ENCODE measurements at regions not wholly inside any gene's neighbourhood (a gene's known extent, or its start where the extent isn't known, plus 50 kb on each side); places are given as distances from the start of the nearest gene placed in this dataset.
"Not testable (repeated sequence)": the region's sequence is repeated elsewhere in the genome, so short reads cannot be mapped to it uniquely, and the experiment has no call there.

DNA sequence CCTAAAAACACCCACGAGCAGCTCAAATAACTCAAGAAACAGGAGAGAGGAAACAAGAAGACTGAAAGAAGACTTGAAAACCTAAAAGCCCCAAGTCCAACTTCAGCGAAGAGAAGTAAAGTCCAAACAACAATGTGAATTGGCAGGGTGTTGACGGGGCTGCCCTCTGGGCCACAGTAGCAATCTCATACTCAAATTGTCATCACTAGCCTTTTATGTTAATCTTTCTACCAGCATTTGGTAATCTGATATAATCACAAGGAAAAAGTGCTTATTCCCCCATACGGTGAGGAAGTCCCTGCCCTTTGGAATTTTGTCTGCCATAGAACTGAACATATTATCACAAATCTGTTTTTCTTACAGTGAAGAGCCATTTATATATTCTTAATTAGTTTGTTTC lies 51.5 kb upstream of the IFNE start:
- DNase-seq = no peak

DNA sequence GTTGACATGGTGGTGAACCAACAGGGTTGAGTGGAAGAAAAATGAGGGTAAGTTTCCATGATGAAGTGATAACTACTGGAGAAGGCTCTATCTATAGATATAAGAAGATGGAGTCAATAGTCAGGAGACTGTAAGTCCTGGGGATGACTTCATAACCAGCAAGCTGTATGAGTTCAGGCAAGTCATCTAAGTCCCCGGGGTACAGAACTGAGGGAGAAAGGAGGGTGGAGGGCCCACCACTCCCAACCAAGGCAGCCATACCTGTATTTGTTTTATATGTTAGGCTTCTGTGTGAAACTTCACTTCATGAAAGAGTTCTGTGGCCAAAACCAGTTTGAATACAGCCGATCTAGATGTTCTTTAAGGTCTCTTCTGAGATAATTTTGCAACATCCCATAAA lies 53.3 kb upstream of the IFNE start:
- DNase-seq = no peak

DNA sequence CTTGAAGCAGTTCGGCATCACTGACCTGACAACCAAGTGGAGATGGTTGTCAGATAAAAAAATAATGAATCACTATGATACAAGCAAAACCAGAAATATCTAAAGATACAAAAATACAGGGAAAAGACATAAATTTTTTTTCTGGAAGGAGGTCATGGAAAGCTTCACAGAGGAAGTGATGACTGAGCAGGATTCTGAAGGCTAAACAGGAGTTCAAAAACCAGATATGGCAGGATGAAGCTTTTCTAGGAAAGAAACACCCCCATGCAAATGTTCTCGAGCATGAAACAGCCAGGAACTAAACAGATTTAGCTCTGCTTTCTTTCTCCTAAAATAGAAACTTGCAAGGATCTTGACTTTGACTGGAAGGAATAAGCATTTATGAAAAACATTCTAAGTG lies 60.7 kb upstream of the IFNE start:
- DNase-seq = no peak

DNA sequence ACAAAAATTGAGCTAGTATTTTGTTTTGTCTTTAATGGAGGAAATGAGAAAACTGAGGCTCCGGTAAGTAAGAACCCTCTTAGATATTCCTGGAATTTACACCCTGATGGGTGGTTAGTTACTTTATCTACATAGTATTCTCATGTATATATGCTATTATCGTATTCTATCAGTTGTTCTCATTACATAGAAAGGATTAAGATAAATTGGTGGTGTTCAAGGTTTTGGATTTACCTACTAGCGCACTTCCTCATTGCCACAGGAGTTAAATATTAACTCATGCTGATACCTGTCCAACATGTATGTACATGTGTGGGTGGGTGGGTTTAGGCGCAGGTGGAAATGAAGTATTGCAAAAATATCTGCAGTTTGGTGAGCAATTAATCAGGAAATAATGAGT lies 61.1 kb upstream of the IFNE start:
- no peak for DNase-seq

DNA sequence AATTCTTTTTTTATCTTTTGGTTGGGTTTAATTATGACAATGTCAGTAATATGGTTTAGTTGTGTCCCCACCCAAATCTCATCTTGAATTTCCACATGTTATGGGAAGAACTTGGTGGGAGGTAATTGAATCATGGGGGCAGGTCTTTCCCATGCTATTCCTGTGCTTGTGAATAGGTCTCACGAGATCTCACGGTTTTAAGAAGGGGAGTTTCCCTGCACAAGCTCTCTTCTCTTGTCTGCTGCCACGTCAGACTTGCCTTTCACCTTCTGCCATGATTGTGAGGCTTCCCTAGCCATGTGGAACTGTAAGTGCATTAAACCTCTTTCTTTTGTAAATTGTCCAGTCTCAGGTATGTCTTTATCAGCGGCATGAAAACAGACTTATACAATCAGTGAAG lies 61.7 kb upstream of the IFNE start:
- not testable (repeated sequence) for DNase-seq

DNA sequence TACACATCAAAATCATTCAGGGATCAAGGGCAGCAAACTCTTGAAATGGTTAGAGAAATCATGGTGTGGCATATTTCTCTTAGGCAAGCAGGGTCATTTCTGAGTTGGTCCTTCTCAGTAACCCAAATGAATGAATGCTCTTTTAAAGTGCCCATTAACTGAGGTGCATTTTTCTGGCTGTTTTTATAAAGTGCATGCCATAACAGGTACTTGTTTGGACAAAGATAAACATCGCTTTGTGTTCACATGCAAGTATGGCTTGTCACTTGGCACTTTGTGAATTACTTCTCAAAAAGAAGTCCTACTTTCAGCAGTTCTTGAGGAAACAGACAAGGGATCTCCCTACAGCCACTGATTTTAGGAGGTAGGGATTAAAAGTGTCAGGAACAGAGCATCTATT lies 64.8 kb upstream of the IFNE start:
- no peak for DNase-seq

DNA sequence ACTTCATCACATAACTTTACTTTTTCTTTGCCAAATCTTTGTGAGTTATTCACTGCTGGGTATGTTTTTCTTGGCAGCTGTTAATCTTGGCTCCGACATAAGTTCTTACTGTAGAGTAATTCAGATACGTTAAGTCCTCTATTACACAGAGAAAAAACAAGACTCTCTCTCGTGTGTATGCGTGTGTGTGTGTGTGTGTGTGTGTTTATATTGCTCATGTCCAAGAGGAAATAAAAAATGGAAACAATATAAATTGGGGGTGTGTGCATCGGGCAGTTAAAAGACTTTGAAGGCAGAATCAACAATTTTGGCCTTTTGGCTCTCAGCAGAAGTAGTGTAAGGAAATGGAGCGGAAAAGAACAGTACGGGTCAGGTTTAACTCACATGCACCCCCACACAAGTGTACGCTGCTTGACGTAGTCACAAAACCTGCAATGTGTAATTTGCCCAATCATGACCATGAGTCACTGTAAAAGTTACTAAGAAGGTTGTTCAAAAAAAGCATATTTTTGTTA lies 67.2 kb upstream of the IFNE start:
- no peak for DNase-seq

DNA sequence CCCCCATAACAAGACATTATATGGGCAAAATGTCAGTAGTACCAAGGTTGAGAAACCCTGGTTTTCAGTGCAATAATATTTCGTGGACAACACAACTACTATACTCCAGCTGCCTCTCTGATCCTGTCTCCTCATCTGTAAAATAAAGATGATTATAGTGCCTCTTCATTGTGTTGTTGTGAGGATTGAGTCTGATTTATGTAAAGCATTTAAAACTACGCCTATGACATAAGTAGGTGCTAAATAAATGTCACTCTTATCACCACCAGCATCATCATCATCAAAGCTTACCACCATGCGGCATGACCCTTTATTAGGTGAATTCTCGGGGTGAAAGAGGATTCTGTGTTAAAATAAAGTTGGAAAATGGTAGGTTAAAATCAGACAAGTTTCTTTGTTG lies 67.8 kb upstream of the IFNE start:
- no peak for DNase-seq

DNA sequence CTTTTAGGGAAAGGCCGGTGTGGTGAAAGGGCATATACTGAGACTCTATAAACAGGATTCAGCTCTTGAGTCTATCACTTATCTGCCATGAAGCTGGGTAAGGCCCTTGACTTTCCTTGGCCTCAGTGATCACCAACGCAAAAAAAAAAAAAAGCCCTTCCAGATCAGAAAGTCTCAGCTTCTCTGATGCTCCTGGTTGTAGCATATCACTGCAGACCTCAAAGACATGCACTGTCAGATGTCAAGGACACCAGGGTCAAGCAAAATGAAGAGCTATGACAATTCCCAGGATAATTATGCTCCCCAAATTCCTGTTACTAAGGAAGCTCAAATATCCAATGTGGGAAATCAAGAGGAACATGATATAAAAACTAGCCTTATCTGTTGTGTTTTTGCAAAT lies 68.3 kb upstream of the IFNE start:
- no peak for DNase-seq

DNA sequence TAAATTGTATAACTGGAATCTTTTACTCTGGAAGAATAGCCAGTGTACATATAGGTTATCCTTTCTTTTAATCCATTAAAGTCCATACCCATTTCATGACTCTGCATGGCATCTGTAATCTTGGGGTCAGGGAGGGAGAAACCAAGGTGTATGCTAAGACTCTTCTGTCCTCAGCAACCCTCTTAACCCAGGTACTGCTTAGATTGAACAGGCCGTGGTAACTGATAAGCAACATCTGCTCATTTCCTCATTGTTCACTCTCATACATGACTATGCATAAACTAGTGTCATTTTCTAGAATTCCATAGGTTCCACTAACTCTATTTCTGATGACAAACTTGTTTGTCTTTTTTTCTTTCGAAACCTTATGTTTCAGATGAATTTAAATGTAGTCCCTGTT lies 69.3 kb upstream of the IFNE start:
- no peak for DNase-seq

DNA sequence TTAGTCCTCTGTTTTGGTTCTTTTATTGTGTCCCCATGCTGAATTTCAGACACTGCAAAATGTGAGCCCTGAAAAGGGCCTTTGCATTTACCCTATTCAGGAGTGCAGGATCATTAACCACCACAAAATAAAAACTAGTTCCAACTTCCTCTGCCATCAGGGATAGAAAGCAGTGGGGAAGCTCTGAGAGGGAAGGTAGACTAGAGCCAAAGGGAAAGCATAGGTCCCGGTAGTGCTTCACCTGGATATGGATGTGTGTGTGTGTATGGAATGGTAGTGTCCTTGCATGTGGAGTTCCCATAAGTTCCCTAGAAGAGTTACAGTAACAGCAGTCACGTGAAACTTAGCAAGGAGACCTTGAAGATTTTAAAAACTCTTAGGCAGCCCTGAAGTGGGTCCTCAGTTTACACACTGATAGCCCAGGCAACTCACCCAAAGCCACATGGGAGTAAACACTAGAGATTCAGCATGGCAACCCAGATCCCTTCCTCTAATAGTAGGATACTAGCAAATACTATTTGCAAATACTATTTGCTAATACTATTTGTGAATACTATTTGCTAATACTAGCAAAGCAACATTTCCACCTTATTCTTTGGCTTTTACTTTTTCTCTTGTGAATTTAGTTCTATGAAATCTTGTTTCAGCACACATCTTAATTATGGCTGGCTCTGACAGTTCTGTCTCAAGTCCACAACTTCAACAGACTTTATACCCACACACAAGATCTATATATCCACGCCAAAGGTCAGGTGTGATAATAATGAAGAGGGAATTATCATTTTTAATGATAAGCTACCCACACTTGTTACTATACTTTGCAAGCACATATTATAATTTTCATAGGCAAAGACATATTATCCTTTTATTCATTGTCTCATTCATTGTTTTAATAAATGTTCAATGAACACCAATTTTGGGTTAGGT lies 70.4 kb upstream of the IFNE start:
- no peak for DNase-seq

DNA sequence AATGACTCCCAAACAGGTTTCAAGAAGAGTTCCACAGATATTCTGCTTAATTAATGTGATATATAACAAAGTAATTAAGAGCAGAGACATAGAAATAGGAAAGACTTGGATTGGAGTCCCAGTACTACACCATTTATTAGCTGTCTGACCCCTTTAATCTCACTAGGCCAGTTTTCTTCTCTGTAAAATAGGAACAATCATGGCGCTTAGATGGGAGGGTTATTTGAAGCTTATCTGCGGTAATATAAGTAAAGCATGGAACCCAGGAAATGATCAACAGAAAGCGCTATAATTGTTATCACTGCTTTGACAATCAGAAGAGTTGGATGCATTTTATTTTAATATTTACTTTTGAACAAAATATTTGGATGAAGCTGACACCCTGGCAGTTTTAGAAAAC lies 71.3 kb upstream of the IFNE start:
- DNase-seq = no peak

DNA sequence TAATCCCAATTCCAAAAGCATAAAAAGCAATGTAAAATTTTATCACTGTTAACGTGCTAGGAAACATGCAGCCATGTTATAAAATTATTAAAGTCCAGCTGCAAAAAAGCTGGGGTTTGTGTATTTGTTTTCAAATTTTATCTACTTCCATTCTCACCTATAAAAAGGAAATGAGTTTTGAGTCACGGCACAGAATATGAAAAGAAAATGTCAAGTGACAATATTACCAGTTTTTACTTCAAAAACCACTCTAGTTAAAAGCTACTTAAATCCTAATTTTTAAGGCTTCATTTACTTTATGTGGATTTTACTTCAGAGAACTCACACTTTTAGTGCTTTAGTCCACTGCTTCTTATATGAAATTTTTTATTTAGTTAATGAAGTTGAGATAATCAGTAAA lies 72.7 kb upstream of the IFNE start:
- no peak for DNase-seq

DNA sequence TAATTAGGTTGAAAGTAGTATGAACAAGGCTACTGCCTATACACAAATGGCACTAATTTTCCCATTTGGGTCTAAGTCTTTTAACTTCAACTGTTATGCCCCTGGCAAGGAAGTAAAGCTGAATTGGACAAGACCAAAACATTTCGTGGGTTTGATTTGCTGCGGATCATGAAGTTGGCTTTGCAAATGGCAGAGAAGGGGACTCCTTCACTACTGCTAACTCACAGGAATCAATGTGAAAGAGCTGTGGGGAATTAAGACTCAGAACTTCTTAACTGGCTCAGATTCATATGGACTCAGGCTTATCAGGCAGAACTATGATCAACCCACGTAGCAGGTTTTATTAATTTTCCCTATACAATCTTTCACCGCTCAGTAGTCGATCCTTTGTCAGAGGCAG lies 73.8 kb upstream of the IFNE start:
- DNase-seq = no peak

DNA sequence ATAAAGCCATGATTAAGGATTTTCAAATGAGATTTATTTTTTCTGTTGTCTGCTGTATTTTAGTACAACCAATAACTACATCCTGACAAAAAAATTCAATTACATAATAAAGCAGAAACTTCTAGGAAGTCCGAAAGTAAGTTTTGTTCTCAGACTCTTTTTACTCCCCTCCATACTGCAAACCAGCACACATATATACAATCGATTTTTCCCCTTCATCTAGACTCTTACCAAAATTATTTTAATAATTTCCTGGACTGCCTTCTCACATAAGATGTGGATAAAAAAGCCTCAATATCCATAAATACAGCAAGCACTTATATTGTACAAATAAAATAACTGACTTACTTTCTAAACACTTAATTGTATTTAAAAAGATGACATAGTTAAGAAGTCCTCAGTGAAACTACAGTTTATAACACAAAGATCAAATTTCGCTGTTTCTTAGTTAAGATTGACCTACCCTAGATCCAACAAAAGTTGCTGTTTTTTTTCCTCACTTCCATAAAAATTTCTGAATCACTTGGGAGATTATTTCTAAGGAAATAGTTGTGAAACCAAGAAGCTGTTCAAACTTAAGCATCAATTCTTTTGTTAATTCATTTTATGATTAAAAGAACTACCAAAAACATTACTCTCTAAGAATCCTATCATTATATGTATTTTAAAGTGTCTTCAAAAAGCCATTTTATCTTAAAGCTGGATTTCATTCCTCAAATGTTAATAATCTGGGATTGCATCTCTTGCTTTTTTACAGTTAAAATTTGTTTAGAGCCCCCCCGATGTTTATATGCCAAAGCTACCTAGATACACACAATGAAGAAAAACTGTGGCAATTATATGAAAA lies 74.7 kb upstream of the IFNE start:
- no peak for DNase-seq

DNA sequence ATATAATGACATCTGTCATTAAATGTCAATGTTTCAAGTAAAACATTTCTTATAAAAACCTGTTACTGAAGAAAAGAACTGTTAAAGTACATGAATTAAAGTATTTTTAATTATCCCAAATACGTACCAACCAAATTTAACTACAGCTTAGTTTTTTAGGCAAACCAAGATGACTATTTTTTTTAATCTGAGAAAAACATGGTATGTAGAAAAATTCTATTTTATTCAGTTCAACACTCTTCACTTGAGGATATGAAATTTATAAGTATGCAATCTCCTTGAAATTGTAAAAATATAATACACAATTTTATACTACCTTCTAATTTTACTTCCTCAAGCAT lies 75.3 kb upstream of the IFNE start:
- DNase-seq = no peak

DNA sequence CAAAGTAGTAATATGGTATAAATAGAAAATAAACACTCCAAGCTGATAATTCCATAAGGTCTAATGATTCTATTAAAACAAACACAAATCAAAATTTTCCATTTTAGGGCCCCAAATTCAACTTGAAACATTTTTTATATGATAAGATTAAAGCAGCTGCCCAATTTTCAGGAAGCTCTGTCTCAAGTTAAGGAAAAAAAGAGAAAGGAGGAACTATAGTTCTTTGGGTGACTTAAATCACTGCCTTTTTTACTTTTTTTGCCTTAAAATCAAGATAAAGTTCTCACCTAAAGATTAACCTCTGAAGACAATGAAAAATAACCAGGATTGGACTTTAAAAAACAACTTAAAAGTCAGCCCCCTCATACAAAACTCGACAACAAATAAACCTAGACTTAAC lies 76.0 kb upstream of the IFNE start:
- DNase-seq = no peak

DNA sequence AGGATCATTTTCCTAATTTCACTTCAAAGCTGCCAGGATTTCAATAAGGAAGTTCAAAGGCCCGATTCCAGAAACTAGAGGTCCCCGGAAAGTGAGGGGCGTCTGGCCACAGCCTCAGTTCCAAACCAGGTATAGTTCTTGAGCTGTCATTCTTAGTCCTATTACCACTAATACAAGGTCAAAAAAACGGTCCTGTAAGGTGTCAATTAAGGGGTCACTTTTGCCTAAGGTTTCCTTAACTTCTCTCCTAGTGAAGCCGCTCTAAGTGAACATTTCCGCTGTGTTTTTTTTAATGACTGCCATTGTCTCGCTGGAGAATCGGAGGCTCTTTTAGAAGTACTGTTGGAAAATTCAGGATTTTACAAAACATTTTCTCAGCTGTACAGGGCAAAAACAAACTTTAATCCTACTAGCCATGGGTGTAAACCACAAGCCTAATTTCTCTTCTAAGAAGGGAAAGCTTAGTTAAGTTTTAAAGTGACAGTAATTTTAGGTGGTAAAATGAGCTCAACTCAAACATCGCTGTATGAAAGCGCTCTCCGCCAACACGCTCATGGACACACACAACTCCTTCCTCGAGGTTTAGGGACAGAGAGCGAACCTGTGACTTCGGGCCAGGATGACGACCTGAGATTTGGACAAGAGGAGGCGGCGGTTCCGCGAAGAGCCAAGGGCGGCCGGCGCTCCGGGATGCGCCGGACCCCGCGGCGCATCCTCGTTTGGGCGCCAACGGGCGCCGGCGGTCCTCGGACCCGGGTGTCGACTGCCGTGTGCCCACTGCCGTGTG lies 76.7 kb upstream of the IFNE start:
- DNase-seq = no peak

DNA sequence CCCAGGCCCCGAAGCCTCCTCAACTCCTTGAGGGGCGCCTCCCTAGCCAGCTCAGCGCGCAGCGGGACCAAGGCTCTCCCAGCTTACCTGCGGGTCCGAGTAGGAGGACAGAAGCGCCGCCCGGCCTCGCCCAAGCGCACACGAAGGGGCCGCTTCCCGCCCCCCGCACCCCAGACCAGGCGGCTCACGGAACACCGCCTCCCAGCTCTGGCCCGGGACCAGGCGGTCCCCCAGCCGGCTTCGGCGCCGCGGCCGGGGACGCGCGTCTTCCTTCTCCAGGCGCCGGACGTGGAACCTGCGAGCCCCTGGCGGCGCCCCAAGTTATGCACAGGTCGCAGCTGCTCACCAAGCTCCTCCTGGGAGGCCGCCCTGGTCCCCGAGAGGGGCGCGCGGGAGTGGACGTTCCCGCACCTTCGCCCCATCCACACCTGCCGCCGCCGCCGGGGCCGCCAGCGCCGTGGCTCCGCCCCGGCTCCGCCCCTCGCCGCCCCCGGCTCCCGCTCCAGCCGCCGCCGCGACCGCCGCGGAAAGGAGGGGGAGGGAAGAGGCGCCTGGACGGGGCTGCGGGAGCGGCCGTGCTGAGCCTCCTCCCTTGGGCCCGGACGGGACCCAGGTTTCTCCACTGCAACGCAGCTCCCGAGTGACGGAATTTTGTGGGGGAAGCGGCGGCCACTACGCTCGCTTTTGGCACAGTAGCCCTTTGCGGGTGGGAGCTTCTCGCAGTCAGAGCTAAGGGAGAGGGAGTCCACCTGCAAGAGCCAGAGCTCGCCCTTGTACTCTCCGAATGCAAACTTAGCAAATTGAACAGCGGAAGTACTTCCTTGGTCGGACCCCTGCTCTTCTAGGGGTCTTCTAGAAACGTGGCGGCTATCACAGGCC lies 77.5 kb upstream of the IFNE start:
- DNase-seq = peak; percentile 9

DNA sequence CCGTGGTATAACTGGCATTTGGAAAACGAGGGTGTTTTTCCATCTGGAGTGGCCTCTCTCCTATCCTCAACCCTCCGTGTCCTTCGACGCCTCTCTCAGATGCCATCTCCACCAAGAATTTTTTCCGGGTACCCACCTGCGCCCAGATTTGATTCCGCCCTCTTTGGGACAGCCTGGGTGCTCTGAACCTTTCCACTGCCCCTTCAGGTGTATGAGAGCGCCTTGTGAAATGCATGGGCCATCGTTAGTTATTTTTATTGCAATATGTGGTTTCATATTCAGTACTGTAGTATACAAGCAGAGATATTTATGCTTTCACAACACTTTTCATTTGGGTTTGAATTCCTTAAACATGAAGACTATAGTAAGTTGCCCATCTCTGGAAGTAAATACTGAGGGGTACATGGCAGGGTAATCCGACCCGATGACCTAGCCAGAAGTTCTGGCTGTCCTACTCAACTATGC lies 78.2 kb upstream of the IFNE start:
- DNase-seq = no peak

DNA sequence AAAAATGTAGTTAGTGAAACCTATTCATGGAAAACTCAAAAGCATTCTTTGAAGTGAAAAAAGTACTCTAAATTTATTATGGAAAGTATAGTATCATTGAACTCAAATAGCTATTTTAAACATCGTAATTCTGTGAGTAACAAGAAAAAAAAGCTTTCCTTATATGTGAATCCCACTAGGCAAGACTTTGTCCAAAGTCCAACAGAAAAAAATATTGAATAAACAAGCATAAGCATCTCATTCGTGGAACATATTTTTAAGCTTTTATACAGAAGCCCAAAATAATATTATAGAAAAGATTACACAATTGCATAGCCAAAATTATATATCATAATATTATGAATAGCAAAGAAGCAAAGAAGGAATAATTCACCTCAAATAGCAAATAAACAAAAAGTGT lies 79.4 kb upstream of the IFNE start:
- no peak for DNase-seq

DNA sequence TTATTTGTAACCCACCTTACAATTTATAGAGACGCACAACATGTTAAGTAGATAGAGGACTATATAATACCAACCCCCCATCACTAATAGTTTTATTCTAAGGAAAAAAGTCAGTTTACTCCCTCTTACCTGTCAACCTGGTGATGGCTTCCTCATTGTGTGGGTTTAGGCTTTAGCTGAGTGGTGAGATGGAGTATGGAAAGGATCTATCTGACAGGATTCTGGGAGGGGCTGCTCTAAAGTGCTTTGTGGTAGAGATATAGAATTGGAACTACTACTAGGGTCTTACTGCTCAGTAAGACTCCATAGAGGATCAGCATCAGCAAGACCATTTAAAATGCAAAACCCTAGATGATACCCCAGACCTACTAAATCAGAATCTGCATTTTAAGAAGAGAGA lies 82.1 kb upstream of the IFNE start:
- no peak for DNase-seq
